Right lobe of liver (tissue), 6 donors: ENCODE measurements at regions not wholly inside any gene's neighbourhood (a gene's known extent, or its start where the extent isn't known, plus 50 kb on each side); places are given as distances from the start of the nearest gene placed in this dataset.
A peak's percentile ranks its signal among the peaks of the same experiment; 100 is the strongest.

Source experiments
- ATAC-seq, 4 donors: fragments of 200-7000 bp; cut with Tn5 transposase; one replicate each; pipeline ENCODE4 v1.9.1; 2020; ENCODE audit warnings: mild to moderate bottlenecking in 4 of 4, moderate library complexity in 4 of 4
- DNase-seq, 3 donors: peaks; one replicate each; pipeline ENCODE4 v3.0.0-alpha.2; 2020
- H3K27ac ChIP-seq, 3 donors: fragments of 200-600 bp; one replicate each; pipeline ENCODE4 v1.8.0; 2022
- H3K27me3 ChIP-seq, 2 donors: fragments of 200-600 bp; one replicate each; pipeline ENCODE4 v1.8.0; 2022
- H3K36me3 ChIP-seq, 4 donors: fragments of 200-600 bp; sonication (generic) in 1 of 4; one replicate each; pipeline versions ENCODE4 v1.5.1 to v1.8.0; 2017 to 2022; ENCODE audit warnings: control low read depth in 1 of 4
- H3K4me1 ChIP-seq, 4 donors: fragments of 200-600 bp; sonication (generic) in 1 of 4; one replicate each; pipeline versions ENCODE4 v1.5.1 to v1.8.0; 2017 to 2022; ENCODE audit warnings: control low read depth in 1 of 4
- H3K4me3 ChIP-seq, 3 donors: fragments of 200-600 bp; one replicate each; pipeline ENCODE4 v1.8.0; 2022
- H3K9me3 ChIP-seq, 4 donors: fragments of 200-600 bp; sonication (generic) in 1 of 4; one replicate each; pipeline versions ENCODE4 v1.5.1 to v1.8.0; 2017 to 2022; ENCODE audit warnings: control low read depth in 1 of 4
- POLR2A ChIP-seq: fragments of 450-650 bp; IDR thresholded peaks from one replicate; pipeline ENCODE4 v1.6.1; 2017; ENCODE audit warnings: antibody characterized with exemption, mild to moderate bottlenecking
- WGBS: methylation state at CpG from one replicate; pipeline ENCODE4 v1.1.6; 2018; ENCODE audit warnings: low coverage, low lambda C conversion rate; ENCODE audit not compliant: insufficient coverage; ENCODE audit errors: missing lambda C conversion rate; 5-methylcytosine and 5-hydroxymethylcytosine counted together
- intact Hi-C, 2 donors: fragments of 100-400 bp; cut with DNase I; formaldehyde crosslinking; loops; one replicate each; pipeline versions ENCODE4 v1.11.2 to v1.14.1; 2022
- TF ChIP-seq, protein P1 (sequence below), 4 donors: fragments of 200-600 bp in 3 of 4; fragments of 450-650 bp in 1 of 4; IDR thresholded peaks; one replicate each; pipeline versions ENCODE4 v1.5.1 to v1.8.0; 2016 to 2022; ENCODE audit warnings: antibody characterized with exemption in 4 of 4, mild to moderate bottlenecking in 2 of 4
- donor health status: DM: no; HTN: yes; CAD: no.
- donor health status: DM: no; HTN: no; CAD: no.
- donor health status: DM: no; HTN: no; CAD: no.
- donor health status: DM: no; HTN: yes; CAD: no.
- donor health status: DM: no; HTN: yes; CAD: no.

DNA sequence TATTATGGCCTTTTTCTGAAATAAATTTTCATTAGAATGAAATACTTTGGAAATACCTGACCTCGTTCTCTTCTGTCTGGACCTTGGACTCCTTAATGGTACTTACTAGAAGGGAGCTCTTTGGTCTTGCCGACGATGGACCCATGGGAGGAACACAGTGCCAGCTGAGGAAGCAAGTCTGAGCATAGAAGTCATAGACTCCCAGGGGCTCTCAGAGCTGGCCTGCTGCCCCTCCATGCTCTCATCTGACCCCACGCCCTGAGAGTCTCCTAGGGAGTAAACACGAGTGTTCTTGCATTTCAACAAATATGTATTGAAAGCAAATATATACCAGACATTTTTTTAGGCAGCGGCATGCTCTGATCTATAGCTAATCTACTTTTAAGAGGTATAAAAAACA lies 87.8 kb downstream of the PLEKHG1 start:
- no peaks in the 10 kb centered on the region for H3K36me3 ChIP-seq
- DNase-seq = no peak
- no peaks in the 10 kb centered on the region for H3K27me3 ChIP-seq
- H3K27ac ChIP-seq = no peak overlapping the region
- TF ChIP-seq, protein P1, sequence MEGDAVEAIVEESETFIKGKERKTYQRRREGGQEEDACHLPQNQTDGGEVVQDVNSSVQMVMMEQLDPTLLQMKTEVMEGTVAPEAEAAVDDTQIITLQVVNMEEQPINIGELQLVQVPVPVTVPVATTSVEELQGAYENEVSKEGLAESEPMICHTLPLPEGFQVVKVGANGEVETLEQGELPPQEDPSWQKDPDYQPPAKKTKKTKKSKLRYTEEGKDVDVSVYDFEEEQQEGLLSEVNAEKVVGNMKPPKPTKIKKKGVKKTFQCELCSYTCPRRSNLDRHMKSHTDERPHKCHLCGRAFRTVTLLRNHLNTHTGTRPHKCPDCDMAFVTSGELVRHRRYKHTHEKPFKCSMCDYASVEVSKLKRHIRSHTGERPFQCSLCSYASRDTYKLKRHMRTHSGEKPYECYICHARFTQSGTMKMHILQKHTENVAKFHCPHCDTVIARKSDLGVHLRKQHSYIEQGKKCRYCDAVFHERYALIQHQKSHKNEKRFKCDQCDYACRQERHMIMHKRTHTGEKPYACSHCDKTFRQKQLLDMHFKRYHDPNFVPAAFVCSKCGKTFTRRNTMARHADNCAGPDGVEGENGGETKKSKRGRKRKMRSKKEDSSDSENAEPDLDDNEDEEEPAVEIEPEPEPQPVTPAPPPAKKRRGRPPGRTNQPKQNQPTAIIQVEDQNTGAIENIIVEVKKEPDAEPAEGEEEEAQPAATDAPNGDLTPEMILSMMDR (IDR thresholded peaks at IDR 0.05) = no peak
- TF ChIP-seq POLR2A = no peak
- H3K9me3 ChIP-seq = no peaks in the 10 kb centered on the region
- H3K4me3 ChIP-seq = no peak overlapping the region
- ATAC-seq = peak in 2 of 4 donors; percentile 39 to 65
- 48% methylated on average over 6 of the region's 6 CpGs for WGBS
- H3K4me1 ChIP-seq = no peaks in the 10 kb centered on the region
- intact Hi-C loops = no loop called here

DNA sequence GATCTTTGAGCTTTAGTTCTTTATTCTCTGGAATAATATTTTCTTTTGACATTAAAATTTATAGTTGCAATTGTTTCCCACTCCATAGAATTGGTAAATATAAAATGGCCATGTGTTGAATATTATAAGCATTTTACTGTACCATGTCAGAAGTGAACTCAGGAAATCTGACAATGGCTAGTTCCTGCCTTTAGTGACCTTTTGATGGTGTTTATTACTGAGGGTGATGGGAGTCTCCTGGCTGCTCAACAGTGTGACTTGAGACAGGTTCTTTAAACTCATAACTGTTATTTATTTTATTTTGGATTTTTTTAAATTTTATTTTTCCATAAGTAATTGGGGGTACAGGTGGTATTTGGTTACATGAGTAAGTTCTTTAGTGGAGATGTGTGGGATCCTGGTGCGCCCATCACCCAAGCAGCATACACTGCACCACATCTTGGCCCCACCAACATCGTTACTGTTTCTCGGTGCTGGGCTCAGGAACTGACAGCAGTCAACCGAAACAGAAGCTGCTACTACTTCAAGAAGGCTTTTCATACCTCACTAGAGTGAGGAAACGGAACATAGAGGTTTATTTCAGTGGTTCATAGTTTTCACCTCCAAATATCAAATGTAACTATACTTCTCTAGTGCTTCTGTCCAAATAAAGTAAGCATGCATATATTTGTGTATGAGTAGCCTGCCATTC lies 90.4 kb downstream of the PLEKHG1 start:
- Histone ChIP-seq H3K4me1 (no peaks in the 10 kb centered on the region), H3K36me3 (no peaks in the 10 kb centered on the region), H3K27ac (no peak overlapping the region), H3K9me3 (no peaks in the 10 kb centered on the region), H3K4me3 (no peak overlapping the region), H3K27me3 (no peaks in the 10 kb centered on the region)
- ATAC-seq (peak in 2 of 4 donors; percentile 29 to 48), DNase-seq (no peak)
- intact Hi-C loops = no loop called here
- TF ChIP-seq, protein P1 (IDR thresholded peaks at IDR 0.05) = no peak
- TF ChIP-seq POLR2A = no peak
- WGBS = 97% methylated on average over 4 of the region's 5 CpGs

DNA sequence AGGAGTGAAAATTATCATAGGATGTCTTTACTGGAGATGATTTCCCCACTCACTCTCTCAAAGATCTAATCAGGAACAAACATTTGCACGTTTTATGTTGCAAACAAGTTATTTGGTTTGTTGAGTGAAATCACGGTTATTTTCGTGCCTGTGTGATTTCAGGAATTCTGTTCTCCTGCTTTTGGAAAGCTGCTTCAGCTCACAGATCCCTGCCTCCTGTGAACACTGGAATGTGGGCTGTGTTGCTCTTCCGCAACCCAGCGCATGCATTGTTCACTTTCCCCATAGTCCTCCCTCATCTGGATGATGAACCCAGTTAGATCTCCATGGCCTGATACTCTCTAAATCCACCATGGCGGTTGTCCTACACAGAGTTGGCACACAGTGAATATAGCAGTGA lies 91.0 kb downstream of the PLEKHG1 start:
- no peaks in the 10 kb centered on the region for H3K4me1 ChIP-seq
- WGBS = 78% methylated on average over 6 of the region's 6 CpGs

DNA sequence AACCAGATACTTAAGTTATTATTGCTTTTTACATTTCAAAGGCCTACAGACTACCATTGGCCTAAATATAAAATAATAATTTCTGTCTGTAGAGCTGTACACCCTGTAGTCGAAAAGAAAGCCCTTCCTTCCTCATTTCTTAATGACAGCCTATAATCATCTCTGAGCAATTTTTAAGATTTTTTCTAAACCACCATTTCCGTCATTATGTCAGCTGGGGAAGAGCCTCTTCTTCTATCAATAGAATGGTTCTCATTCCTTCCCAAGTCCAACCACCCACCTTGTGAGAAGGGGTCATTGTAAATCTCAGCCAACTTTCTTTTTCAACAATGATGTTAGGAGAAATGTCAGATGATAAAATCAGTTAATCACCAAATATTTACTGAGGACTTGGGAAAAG lies 91.8 kb downstream of the PLEKHG1 start:
- Histone ChIP-seq H3K4me3 (no peak overlapping the region), H3K27me3 (no peaks in the 10 kb centered on the region), H3K36me3 (no peaks in the 10 kb centered on the region), H3K9me3 (no peaks in the 10 kb centered on the region), H3K4me1 (no peaks in the 10 kb centered on the region), H3K27ac (no peak overlapping the region)
- peak in 1 of 4 donors; percentile 30 for ATAC-seq
- intact Hi-C loops = no loop called here
- DNase-seq = no peak
- 54% methylated on average over 2 of the region's 2 CpGs for WGBS
- TF ChIP-seq, protein P1 (IDR thresholded peaks at IDR 0.05) = no peak
- no peak for TF ChIP-seq POLR2A

More for the DNA sequence above, 91.0 kb downstream of the PLEKHG1 start:
- Histone ChIP-seq H3K36me3 (no peaks in the 10 kb centered on the region), H3K27ac (no peak overlapping the region), H3K27me3 (no peaks in the 10 kb centered on the region), H3K9me3 (no peaks in the 10 kb centered on the region), H3K4me3 (no peak overlapping the region)
- no peak for TF ChIP-seq POLR2A
- TF ChIP-seq, protein P1 (IDR thresholded peaks at IDR 0.05) = no peak
- ATAC-seq = no peak
- DNase-seq = no peak
- intact Hi-C loops = no loop called here
